SH-SY5Y (cell line): ENCODE measurements at regions not wholly inside any gene's neighbourhood (a gene's known extent, or its start where the extent isn't known, plus 50 kb on each side); places are given as distances from the start of the nearest gene placed in this dataset.

Experiments
- GATA2 ChIP-seq: IDR thresholded peaks from 2 replicates; pipeline ENCODE4 v1.6.1; 2011; ENCODE audit warnings: mild to moderate bottlenecking, low read depth, low read length
- GATA3 ChIP-seq: IDR thresholded peaks from 2 replicates; pipeline ENCODE4 v1.6.1; 2011; ENCODE audit warnings: low read depth, mild to moderate bottlenecking, low read length, moderate library complexity

- TF ChIP-seq GATA2, result no peak
- TF ChIP-seq GATA3, result no peak
These were observed 138.9 kb upstream of the RORA start for GRCh38 chr15:61367953-61368352.

GRCh38 chr15:61364871-61365270, 135.8 kb upstream of the RORA start:
- TF ChIP-seq GATA2, result no peak
- no peak for TF ChIP-seq GATA3

GRCh38 chr15:61344293-61344692, 115.2 kb upstream of the RORA start:
- no peak for TF ChIP-seq GATA2
- no peak for TF ChIP-seq GATA3

GRCh38 chr15:61342390-61342789, 113.3 kb upstream of the RORA start:
- TF ChIP-seq GATA3 (no peak), GATA2 (no peak)

GRCh38 chr15:61339516-61339915, 110.4 kb upstream of the RORA start:
- TF ChIP-seq GATA2 (no peak), GATA3 (no peak)

GRCh38 chr15:61337541-61337940, 108.4 kb upstream of the RORA start:
- TF ChIP-seq GATA2 (no peak), GATA3 (no peak)

- TF ChIP-seq GATA2, result no peak
- TF ChIP-seq GATA3, result no peak
These were observed 107.0 kb upstream of the RORA start for GRCh38 chr15:61336026-61336638.

- TF ChIP-seq GATA3 (no peak), GATA2 (no peak)
These were observed 101.9 kb upstream of the RORA start for GRCh38 chr15:61331019-61331418.

- TF ChIP-seq GATA2 (no peak), GATA3 (no peak)
These were observed 98.0 kb upstream of the RORA start for GRCh38 chr15:61327019-61327631.

GRCh38 chr15:61319892-61320291, 90.8 kb upstream of the RORA start:
- no peak for TF ChIP-seq GATA2
- no peak for TF ChIP-seq GATA3

GRCh38 chr15:61318802-61319525, 89.9 kb upstream of the RORA start:
- no peak for TF ChIP-seq GATA2
- no peak for TF ChIP-seq GATA3

GRCh38 chr15:61318301-61318700, 89.2 kb upstream of the RORA start:
- TF ChIP-seq GATA3 (no peak), GATA2 (no peak)

- no peak for TF ChIP-seq GATA2
These were observed 86.4 kb upstream of the RORA start for GRCh38 chr15:61315471-61315870.

- TF ChIP-seq GATA2 (no peak), GATA3 (no peak)
These were observed 85.3 kb upstream of the RORA start for GRCh38 chr15:61314427-61314826.

- no peak for TF ChIP-seq GATA3
- no peak for TF ChIP-seq GATA2
These were observed 80.5 kb upstream of the RORA start for GRCh38 chr15:61309617-61310016.

- TF ChIP-seq GATA3, result no peak
- TF ChIP-seq GATA2, result no peak
These were observed 80.0 kb upstream of the RORA start for GRCh38 chr15:61309031-61309511.
